ENCODE measurements at regions not wholly inside any gene's neighbourhood (a gene's known extent, or its start where the extent isn't known, plus 50 kb on each side); places are given as distances from the start of the nearest gene placed in this dataset.
"Not testable (repeated sequence)": the region's sequence is repeated elsewhere in the genome, so short reads cannot be mapped to it uniquely, and the experiment has no call there.

- H3K27ac ChIP-seq, result no peak overlapping the region
Measured at GRCh38 chr2:224173210-224173609, 134.1 kb upstream of the SERPINE2 start.

GRCh38 chr2:224171226-224171625, 132.1 kb upstream of the SERPINE2 start:
- TF ChIP-seq, protein P1, sequence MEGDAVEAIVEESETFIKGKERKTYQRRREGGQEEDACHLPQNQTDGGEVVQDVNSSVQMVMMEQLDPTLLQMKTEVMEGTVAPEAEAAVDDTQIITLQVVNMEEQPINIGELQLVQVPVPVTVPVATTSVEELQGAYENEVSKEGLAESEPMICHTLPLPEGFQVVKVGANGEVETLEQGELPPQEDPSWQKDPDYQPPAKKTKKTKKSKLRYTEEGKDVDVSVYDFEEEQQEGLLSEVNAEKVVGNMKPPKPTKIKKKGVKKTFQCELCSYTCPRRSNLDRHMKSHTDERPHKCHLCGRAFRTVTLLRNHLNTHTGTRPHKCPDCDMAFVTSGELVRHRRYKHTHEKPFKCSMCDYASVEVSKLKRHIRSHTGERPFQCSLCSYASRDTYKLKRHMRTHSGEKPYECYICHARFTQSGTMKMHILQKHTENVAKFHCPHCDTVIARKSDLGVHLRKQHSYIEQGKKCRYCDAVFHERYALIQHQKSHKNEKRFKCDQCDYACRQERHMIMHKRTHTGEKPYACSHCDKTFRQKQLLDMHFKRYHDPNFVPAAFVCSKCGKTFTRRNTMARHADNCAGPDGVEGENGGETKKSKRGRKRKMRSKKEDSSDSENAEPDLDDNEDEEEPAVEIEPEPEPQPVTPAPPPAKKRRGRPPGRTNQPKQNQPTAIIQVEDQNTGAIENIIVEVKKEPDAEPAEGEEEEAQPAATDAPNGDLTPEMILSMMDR (IDR thresholded peaks at IDR 0.05), result no peak

More at GRCh38 chr2:224173210-224173609, 134.1 kb upstream of the SERPINE2 start:
- Histone ChIP-seq H3K4me3 (ENCODE audit: low read depth, low read length) (no peak overlapping the region), H3K9ac (no peak overlapping the region), H3K27me3 (ENCODE audit: control insufficient read depth, insufficient read depth, low read length) (no peaks in the 10 kb centered on the region), H3K4me2 (ENCODE audit: low read length) (no peak overlapping the region), H3K4me1 (no peaks in the 10 kb centered on the region), H3K79me2 (no peaks in the 10 kb centered on the region), H3K36me3 (ENCODE audit: control insufficient read depth, insufficient read depth, low read length) (no peaks in the 10 kb centered on the region), H3K9me3 (ENCODE audit: control insufficient read depth, low read length) (no peaks in the 10 kb centered on the region), H2AFZ (no peak overlapping the region)
- TF ChIP-seq, protein P1 (IDR thresholded peaks at IDR 0.05), result no peak

GRCh38 chr2:224169847-224170246, 130.8 kb upstream of the SERPINE2 start:
- Histone ChIP-seq H3K27ac (no peak overlapping the region), H3K27me3 (ENCODE audit: control insufficient read depth, insufficient read depth, low read length) (no peaks in the 10 kb centered on the region), H3K9ac (no peak overlapping the region), H3K4me2 (ENCODE audit: low read length) (no peak overlapping the region), H3K4me1 (no peaks in the 10 kb centered on the region), H3K36me3 (ENCODE audit: control insufficient read depth, insufficient read depth, low read length) (no peaks in the 10 kb centered on the region), H3K79me2 (no peaks in the 10 kb centered on the region), H3K9me3 (ENCODE audit: control insufficient read depth, low read length) (no peaks in the 10 kb centered on the region), H2AFZ (no peak overlapping the region), H3K4me3 (ENCODE audit: low read depth, low read length) (no peak overlapping the region)
- TF ChIP-seq, protein P1 (IDR thresholded peaks at IDR 0.05), result no peak

More at GRCh38 chr2:224171226-224171625, 132.1 kb upstream of the SERPINE2 start:
- H3K36me3 ChIP-seq (ENCODE audit: control insufficient read depth, insufficient read depth, low read length), result no peaks in the 10 kb centered on the region
- no peak overlapping the region for H3K27ac ChIP-seq
- no peak overlapping the region for H2AFZ ChIP-seq
- H3K4me2 ChIP-seq (ENCODE audit: low read length), result no peak overlapping the region
- no peaks in the 10 kb centered on the region for H3K79me2 ChIP-seq
- no peaks in the 10 kb centered on the region for H3K4me1 ChIP-seq
- H3K4me3 ChIP-seq (ENCODE audit: low read depth, low read length), result no peak overlapping the region
- H3K9me3 ChIP-seq (ENCODE audit: control insufficient read depth, low read length), result no peaks in the 10 kb centered on the region
- no peaks in the 10 kb centered on the region for H3K27me3 ChIP-seq (ENCODE audit: control insufficient read depth, insufficient read depth, low read length)
- H3K9ac ChIP-seq, result no peak overlapping the region

GRCh38 chr2:224167781-224168180, 128.7 kb upstream of the SERPINE2 start:
- not testable (repeated sequence) for H3K27ac ChIP-seq; H3K4me3 ChIP-seq (ENCODE audit: low read depth, low read length); H3K4me2 ChIP-seq (ENCODE audit: low read length); H3K9ac ChIP-seq; H3K27me3 ChIP-seq (ENCODE audit: control insufficient read depth, insufficient read depth, low read length); H3K9me3 ChIP-seq (ENCODE audit: control insufficient read depth, low read length); H3K36me3 ChIP-seq (ENCODE audit: control insufficient read depth, insufficient read depth, low read length); H3K4me1 ChIP-seq; H3K79me2 ChIP-seq; H2AFZ ChIP-seq

DNA sequence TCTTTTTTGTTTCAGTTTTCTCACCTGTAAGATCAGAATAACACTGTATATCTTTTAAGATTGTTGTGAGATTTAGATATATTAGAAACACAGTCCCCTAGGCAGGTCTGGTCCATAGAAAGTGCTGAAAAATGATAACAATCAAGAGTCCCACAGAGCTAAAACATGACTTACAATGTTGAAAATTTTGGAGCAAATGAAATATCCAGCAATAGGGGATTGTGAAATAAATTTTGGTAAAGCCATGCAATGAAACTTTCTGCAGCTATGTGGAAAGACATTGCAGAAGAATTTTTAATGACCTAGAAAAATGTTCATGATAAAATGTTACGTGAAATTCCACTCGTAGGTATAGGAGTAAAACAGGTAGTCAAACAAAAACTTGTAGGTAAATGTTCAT, 127.6 kb upstream of the SERPINE2 start:
- H3K9ac ChIP-seq, result no peak overlapping the region
- TF ChIP-seq, protein P1 (IDR thresholded peaks at IDR 0.05), result no peak
- H3K4me1 ChIP-seq, result no peaks in the 10 kb centered on the region
- H3K79me2 ChIP-seq, result no peaks in the 10 kb centered on the region
- no peak overlapping the region for H2AFZ ChIP-seq
- no peaks in the 10 kb centered on the region for H3K9me3 ChIP-seq (ENCODE audit: control insufficient read depth, low read length)
- no peaks in the 10 kb centered on the region for H3K36me3 ChIP-seq (ENCODE audit: control insufficient read depth, insufficient read depth, low read length)
- H3K27me3 ChIP-seq (ENCODE audit: control insufficient read depth, insufficient read depth, low read length), result no peaks in the 10 kb centered on the region
- no peak overlapping the region for H3K4me3 ChIP-seq (ENCODE audit: low read depth, low read length)
- no peak overlapping the region for H3K4me2 ChIP-seq (ENCODE audit: low read length)
- H3K27ac ChIP-seq, result no peak overlapping the region

Measured in parathyroid adenoma (tissue), 2 donors.